ENCODE measurements at regions not wholly inside any gene's neighbourhood (a gene's known extent, or its start where the extent isn't known, plus 50 kb on each side); places are given as distances from the start of the nearest gene placed in this dataset.

- TF ChIP-seq EZH2 (IDR thresholded peaks at IDR 0.05; ENCODE audit: borderline replicate concordance), result no peak
- TF ChIP-seq CTCF (IDR thresholded peaks at IDR 0.05; ENCODE audit: poor library complexity), result no peak
Measured at GRCh38 chr3:69485489-69485888, 99.6 kb upstream of the FRMD4B start.

All from hepatocyte (in vitro differentiated cells).